ENCODE measurements at regions not wholly inside any gene's neighbourhood (a gene's known extent, or its start where the extent isn't known, plus 50 kb on each side); places are given as distances from the start of the nearest gene placed in this dataset.

DNA sequence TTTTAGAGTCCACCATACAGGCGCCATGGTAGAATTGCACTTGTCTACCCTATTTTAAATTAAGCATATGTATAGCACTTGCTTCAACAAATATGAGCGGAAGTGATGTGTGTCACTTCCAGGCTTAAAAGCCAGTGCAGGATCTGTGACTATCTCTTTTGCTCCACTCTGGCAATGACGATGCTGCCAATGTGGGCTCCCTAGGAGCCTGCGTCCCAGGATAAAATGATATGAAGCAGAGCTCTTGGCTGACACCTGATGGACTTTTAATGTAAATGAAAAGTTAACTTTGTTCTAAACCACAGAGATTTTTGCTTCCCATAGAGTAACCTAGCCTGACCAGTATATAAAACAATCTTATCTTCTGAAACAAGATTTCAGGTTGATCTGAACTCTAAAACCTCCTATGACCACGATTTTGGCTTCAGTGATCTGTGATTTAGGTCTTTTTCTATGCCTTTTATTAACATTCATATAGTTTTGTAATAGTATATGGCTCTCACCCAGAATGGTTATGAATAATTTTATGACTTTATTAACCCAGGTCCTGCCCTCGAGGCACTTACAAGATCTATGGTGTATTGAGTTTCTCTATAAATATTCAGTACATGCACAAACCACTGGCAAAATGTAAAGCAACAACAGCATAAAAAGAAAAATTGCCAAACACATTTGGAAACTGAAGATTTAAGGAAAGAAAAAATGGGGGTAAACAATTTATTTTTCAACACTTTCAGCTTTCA, 422.5 kb upstream of the PIK3C3 start:
- DNase-seq, result no peak

GRCh38 chr18:41530970-41531369, 424.1 kb upstream of the PIK3C3 start:
- no peak for DNase-seq

- no peak for DNase-seq
These were observed 425.9 kb upstream of the PIK3C3 start for GRCh38 chr18:41529093-41529492.

DNA sequence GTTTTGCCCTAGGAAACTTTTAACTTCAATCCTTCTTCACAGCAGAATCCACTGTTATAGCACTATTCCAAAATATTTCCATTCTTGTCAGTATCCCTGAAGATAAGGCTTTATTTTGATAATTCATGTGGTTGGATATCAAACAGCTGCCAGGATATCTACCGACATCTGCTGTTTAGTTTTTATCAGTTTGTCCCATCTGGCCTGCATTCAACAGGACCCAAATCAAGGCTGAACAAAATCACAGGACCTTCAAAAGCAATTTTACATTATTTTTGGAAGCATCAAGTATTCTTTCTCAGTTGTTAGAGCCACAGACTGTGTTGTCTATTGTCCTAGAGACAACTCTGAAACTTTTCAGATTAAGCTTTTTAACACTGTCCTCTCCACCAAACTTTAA, 429.0 kb upstream of the PIK3C3 start:
- DNase-seq, result no peak

DNA sequence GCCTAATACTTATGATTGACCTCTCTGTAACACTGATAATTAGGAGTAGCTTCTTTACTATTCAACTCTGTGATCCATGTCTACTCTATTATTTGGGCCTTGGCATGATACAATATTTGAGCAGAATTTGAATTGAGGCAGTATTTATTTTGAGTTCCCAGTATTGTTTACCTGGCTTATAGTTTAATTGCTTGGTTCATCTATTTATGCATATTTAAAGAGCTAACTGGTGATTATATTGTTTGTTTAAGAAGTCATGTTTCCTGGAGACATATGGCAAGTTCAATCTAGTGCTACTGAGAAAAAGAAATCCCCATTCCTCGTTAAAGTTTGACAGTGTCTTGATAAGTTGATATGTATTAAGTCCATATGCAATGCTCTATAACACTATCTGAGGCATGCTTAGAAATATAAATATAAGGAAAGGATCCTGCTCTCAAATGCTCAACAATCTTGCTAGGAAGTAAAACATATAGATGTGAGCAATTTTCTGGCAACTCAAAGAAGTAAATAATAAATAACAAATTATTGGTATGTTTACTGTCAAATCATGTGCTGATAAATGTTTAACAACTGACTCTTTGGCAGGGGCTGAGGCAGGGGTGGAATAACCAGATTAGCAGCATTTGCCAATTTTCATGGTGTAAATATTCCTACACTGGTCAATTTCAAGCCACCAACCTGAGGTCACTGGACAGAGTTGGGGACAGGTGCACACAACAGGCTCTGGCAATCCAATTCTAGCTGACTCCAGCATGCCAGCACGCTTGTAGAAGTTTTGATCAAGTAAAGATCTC, 430.2 kb upstream of the PIK3C3 start:
- no peak for DNase-seq

DNA sequence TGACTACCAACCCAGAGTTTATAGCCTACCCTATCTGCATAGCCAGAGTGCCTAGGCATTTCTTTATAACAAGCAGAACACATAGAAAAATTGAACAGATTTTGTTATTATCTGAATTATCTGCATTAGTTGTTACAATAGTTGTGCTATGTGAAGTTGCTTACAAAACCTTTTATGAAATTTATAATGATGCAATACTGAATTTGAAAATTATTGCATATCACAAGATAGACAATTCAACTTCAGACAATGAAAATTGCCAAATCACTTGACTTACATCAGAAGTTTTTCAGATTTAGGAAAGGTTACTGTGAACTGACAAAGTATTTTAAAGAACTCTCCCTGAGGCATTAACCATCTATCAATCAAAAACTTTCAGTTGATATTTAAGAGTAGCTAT, 437.9 kb upstream of the PIK3C3 start:
- no peak for DNase-seq

GRCh38 chr18:41513438-41513837, 441.6 kb upstream of the PIK3C3 start:
- no peak for DNase-seq

GRCh38 chr18:41504316-41504715, 450.7 kb upstream of the PIK3C3 start:
- no peak for DNase-seq

DNA sequence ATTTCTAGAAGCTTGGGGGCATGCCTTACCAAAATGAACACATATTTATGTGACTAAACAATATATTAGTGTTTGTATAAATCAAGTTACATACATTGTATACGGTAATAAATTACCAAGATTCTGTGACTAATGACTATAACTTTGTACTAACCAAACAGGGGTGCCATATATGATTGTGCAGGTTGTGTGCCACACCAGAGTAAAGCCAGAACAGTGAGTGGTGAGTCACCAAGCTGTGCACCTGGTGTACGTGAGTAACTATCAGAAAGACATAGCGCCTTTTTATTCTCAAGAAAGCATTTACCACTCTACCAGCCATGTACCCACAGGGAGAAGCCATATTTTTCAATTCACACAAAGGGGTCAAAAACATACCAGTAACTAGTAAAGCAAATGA, 453.2 kb upstream of the PIK3C3 start:
- no peak for DNase-seq

DNA sequence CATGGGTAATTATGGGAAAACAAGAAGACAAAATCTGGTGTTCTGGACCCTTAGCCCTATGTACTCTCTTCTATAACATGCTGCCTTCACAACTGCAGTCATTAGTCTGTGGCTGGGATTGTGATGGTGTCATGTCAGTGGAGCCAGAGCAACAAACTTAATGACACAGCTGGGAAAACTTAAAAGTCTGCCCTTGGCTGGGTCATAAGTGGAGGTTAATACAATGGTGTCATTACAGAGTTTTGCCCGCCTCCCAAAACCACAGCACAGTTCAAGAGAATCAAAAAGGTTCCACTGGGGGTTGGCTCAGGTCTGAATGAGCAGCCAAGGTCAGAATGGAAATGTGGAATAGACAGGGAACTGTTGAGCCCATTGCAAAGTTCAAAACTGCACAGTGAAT, 455.7 kb upstream of the PIK3C3 start:
- DNase-seq, result no peak

GRCh38 chr18:41490861-41491260, 464.2 kb upstream of the PIK3C3 start:
- no peak for DNase-seq

DNA sequence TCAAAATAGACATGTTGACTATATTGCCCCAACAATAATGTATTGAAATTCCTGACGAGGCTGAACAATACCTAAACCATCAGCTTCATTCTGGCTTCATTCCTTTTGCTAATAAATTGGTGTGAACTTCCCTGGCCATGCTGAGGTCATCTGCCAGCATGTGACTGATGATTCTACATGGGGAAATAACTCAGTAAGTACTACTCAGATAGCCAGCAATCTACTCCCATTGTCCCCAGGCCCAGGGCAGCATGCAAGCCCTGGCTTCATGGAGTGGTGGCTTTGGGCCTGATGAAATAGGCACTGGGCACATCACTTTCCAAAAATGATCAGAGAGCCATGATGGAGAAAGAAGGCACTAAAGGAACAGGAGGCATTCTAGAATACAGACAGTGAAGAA, 468.5 kb upstream of the PIK3C3 start:
- DNase-seq, result no peak

- no peak for DNase-seq
These were observed 471.0 kb upstream of the PIK3C3 start for GRCh38 chr18:41484069-41484468.

DNA sequence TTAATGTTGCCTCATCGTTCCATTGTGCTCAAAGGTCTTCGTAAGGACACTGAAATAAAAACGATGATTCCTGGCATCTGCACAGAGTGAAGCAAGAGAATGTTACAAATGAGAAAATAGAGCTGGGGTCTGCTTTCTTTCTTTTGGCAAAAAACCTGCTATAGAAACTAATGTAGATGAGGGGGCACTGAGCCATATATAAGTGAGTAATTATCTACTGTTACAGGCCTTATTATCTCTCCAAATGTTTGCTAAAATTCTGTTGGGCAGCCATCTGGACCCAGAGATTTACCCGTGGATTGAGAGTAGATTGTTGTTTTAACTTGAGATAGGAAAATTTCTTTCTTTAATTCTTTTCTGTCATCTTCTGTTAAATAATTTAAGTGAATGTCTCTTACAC, 472.5 kb upstream of the PIK3C3 start:
- no peak for DNase-seq

DNA sequence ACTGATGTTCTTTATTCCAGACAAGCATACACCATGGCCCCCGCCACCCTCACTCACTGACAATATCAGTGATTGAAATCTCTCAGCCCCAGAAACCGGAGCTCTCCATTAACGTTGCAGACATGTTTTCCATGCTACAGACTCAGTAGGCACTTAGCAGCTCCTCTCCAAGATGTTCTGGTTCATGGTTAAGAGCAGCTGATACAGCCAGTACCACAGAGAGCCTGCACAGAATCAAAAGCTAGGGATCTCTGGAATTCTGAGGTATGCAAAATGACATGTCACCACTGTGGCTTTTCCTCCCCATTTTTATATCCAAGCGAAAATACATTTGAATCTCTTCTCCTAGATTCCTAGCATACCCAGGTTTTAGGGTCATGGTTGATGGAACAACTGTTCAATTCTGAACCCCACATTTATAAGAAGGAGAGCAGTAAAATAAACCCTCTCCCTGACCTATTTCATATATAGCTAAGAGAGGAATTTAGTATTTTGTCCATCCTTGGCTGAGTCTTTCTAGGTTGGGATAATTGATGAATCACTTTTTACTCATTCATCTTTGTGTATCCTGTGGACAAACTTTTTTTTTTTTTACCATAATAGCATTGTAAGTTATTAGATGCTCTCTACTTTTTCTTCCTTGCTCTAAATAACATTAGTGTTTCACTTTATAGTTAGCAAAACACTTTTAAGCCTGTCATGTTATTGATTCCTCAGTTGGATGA, 488.4 kb upstream of the PIK3C3 start:
- no peak for DNase-seq

DNA sequence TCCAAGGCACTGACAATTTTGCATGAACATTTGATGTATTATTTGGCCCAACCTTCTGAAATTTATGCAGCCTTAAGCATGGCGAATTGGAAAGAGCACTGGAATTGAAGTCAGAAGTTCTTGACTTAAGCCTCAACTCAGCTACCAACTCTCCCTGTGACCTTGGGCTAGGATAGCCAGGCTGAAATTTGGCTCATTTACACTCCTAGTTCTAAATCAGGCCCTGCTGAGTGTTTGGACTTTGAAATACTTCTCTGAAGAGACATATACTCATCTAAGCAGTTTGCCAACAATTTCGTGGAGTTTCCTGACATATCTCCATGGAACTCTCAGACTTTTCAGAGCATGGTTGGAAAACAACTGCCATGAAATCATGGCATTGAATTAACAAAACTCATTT, 489.6 kb upstream of the PIK3C3 start:
- DNase-seq, result no peak

DNA sequence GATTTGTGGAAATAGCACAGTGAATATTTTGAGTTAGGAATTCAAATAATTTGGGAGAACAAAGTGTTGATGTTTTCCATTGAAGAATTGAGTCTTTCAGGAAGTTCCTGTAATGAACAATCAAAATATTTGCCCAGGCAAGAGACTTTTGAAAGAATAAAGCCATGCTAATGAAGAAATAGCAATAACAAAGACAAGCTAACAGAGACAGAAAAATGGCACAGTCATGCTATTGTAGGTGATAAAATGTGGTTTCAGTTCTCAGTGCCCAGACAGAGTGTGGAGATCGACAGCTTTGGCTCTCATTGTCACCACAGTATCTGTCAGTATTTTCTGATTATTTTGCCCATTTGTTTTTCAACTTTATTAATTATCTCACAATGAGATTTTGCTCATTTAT, 490.8 kb upstream of the PIK3C3 start:
- no peak for DNase-seq

DNA sequence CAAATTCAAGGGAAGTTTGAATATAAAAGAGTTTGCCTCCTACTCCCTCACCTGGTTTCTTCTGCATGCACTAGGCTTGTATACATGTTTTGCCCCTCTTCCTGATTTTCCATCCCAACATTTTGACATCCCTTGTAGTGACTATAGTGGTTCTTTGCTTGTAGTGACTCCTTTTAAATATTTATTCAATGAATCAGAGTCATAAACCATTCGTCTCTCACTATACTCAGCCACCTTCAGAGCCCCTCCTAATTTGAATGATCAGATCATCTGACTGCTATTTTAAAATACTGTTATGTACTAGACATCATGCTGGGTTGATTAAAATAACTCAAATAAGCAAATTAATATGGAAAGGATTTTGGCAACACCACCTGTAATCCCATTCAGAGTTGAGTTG, 492.1 kb upstream of the PIK3C3 start:
- DNase-seq, result no peak

DNA sequence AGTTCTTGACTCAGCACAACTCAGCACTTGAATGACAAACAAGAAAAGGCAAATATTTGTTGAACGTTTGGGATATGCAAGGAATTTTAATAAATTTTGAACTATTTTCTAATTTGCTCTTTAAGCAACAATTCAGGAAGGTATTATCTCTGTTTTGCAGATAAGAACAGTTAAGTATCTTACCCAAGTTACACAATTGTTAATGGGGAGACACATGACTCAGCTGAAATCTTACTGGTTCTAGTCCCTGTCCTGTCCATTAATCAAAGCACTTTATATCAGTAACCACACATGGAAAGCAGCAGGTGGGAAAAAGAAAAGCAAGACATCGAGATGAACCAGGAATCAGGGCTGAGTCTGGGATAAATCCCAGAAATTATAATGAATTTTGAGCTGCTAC, 493.9 kb upstream of the PIK3C3 start:
- no peak for DNase-seq

DNA sequence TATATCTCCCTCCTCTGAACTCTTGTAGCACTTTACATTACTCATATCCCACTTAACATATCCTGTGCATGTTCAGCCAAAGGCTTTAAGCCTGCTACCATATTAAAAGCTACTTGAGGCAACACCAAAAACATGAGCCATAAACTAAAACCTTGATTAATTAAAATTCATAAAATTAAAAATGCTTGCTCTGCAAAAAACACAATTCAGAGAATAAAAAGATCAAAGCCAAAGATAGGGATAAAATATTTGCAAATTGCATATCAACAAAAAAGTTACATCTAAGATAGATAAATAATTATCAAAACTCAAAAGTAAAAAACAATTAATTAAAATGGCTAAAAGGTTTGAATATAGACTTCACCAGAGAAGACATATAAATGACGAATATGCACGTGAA, 495.4 kb upstream of the PIK3C3 start:
- DNase-seq, result no peak

DNA sequence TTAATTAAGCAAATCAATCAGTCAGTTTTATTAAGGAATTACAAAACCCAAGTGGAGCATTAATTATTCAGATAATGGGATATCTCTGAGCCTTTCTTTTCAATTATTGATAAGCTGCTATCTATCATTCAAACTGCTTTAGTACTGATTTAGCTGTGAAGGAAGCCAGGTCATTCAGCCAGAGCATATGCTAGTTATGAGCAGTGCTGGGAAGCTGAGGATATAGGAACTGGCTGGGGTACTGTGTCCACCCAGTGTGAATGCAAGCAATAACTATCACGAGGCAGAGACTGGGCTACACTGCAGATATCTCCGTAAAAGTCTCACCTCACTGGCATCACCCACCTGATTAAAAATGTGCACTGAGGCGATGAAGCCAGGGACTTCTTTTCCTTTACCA, 496.7 kb upstream of the PIK3C3 start:
- DNase-seq, result no peak

DNA sequence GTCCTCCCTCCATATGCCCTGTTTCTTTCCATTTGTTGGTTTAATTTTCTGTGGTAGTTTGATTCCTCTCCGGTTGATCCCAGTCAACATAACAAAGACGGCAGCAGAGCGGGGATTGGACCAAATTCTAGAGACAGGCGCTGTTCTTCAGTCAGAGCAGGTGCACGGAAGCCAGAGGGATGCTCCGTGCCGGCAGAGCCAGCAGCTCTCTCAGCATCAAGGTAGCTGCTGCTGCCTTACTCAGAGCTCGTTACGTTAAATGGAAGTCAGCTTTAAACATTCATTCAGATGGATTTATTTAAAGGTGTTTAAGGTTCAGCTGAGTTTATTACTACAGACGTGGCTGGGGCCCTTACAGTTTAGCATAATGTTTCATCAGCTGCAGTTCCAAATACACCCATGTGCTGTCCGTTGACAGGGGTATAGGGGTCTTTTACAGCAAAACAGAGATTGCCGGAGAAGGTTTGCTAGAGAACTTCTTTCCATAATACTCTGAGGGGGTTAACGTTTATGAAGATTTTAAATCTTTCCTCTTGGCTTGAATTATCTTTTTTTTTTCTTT, 497.2 kb upstream of the PIK3C3 start:
- no peak for DNase-seq

GRCh38 chr18:41456831-41457230, 498.2 kb upstream of the PIK3C3 start:
- DNase-seq, result no peak

GRCh38 chr18:41449612-41450011, 505.4 kb upstream of the PIK3C3 start:
- no peak for DNase-seq

All from GDM1 (cell line).